A673 (cell line): ENCODE measurements at regions not wholly inside any gene's neighbourhood (a gene's known extent, or its start where the extent isn't known, plus 50 kb on each side); places are given as distances from the start of the nearest gene placed in this dataset.

Source experiments
- BruUV-seq: library from RNA; stranded (reverse); fragments of 400-500 nt; replicated peaks from 2 replicates; lab custom pipeline; 2021; lab: Mats Ljungman, UMichigan
- CTCF ChIA-PET: fragments of 300-600 bp; sonication (Branson Sonifier 250); formaldehyde crosslinking; loops from one replicate; lab custom pipeline; 2022; ENCODE audit warnings: antibody characterized with exemption; lab: Charles Lee
- POLR2A ChIA-PET: fragments of 300-600 bp; sonication (Branson Sonifier 250); formaldehyde crosslinking; loops from one replicate; lab custom pipeline; 2022; ENCODE audit warnings: antibody characterized with exemption; ENCODE audit not compliant: low non-redundant PET; lab: Charles Lee
- DNase-seq: peaks from one replicate; pipeline ENCODE4 v3.0.0-alpha.2; 2015; ENCODE audit warnings: low spot score
- H3K27ac ChIP-seq: fragments of 200-600 bp; sonication (generic); 2 replicates; pipeline ENCODE4 v1.5.1; 2016; ENCODE audit warnings: mixed run types, low read depth, mild to moderate bottlenecking, mixed read lengths, antibody characterized with exemption, low read length; ENCODE audit not compliant: poor library complexity, severe bottlenecking
- H3K27me3 ChIP-seq: fragments of 200-600 bp; sonication (generic); replicated peaks from 2 replicates; pipeline ENCODE4 v1.6.1; 2017; ENCODE audit warnings: mixed run types, low read depth, mild to moderate bottlenecking, mixed read lengths, antibody characterized with exemption, low read length; ENCODE audit not compliant: insufficient read depth, poor library complexity
- H3K36me3 ChIP-seq: fragments of 200-600 bp; sonication (generic); 2 replicates; pipeline ENCODE4 v1.6.1; 2016; ENCODE audit warnings: mixed run types, mild to moderate bottlenecking, mixed read lengths, antibody characterized with exemption, low read length; ENCODE audit not compliant: insufficient read depth, poor library complexity, severe bottlenecking
- H3K4me1 ChIP-seq: fragments of 200-600 bp; sonication (generic); 2 replicates; pipeline ENCODE4 v1.6.1; 2017; ENCODE audit warnings: mixed run types, mild to moderate bottlenecking, mixed read lengths, antibody characterized with exemption, low read length; ENCODE audit not compliant: insufficient read depth, poor library complexity, severe bottlenecking
- H3K4me3 ChIP-seq: fragments of 200-600 bp; sonication (generic); 2 replicates; pipeline ENCODE4 v1.5.1; 2016; ENCODE audit warnings: low read depth, mixed run types, mild to moderate bottlenecking, mixed read lengths, low read length; ENCODE audit not compliant: poor library complexity, severe bottlenecking
- H3K9me3 ChIP-seq: fragments of 200-600 bp; sonication (generic); 2 replicates; pipeline ENCODE4 v1.6.1; 2016; ENCODE audit warnings: mixed run types, low read depth, mild to moderate bottlenecking, mixed read lengths, antibody characterized with exemption, low read length; ENCODE audit not compliant: poor library complexity, severe bottlenecking
- EZH2 ChIP-seq: fragments of 200-600 bp; sonication (generic); IDR thresholded peaks from 2 replicates; pipeline ENCODE4 v1.6.1; 2017; ENCODE audit warnings: borderline replicate concordance, low read depth, mild to moderate bottlenecking, mixed read lengths, antibody characterized with exemption, low read length; ENCODE audit not compliant: poor library complexity, severe bottlenecking
- intact Hi-C: fragments of 100-400 bp; cut with micrococcal nuclease; formaldehyde crosslinking; loops from one replicate; pipeline ENCODE4 v1.10.0; 2022; ENCODE audit not compliant: unreplicated experiment
- TF ChIP-seq, protein P1 (sequence below): fragments of 300-800, 200-600 bp; sonication (generic); conservative IDR thresholded peaks from 2 replicates; pipeline ENCODE4 v1.5.1; 2017; ENCODE audit warnings: low read depth, mild to moderate bottlenecking, antibody characterized with exemption, low read length, moderate library complexity, mixed read lengths

DNA sequence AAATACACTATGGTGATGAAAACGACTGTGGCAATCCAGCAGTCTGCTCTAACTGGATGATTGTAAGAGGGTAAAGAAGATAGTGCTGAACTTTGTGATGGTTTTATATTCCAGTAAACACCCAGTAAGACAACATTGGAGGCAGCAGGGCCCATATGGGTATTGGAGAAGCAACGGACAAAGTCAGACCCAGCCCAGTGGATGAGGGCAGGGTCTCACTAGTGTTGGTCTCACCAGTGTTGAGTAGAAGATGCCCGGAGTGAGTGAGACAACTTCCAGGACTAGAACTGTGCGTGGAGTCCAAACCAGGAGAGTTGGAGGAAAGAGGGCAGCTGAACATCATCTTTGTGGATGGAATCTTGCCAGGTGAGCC is 71.9 kb upstream of the CELF4 start:
- H3K27me3 ChIP-seq, result no peaks in the 10 kb centered on the region
- intact Hi-C loops, result no loop called here
- no peak overlapping the region for H3K4me3 ChIP-seq
- H3K27ac ChIP-seq, result no peak overlapping the region
- H3K4me1 ChIP-seq, result no peaks in the 10 kb centered on the region
- CTCF ChIA-PET, result no interaction called here
- no TSS peak for BruUV-seq
- POLR2A ChIA-PET, result no interaction called here
- no peaks in the 10 kb centered on the region for H3K36me3 ChIP-seq
- H3K9me3 ChIP-seq, result no peaks in the 10 kb centered on the region
- no peak for DNase-seq
- TF ChIP-seq, protein P1, sequence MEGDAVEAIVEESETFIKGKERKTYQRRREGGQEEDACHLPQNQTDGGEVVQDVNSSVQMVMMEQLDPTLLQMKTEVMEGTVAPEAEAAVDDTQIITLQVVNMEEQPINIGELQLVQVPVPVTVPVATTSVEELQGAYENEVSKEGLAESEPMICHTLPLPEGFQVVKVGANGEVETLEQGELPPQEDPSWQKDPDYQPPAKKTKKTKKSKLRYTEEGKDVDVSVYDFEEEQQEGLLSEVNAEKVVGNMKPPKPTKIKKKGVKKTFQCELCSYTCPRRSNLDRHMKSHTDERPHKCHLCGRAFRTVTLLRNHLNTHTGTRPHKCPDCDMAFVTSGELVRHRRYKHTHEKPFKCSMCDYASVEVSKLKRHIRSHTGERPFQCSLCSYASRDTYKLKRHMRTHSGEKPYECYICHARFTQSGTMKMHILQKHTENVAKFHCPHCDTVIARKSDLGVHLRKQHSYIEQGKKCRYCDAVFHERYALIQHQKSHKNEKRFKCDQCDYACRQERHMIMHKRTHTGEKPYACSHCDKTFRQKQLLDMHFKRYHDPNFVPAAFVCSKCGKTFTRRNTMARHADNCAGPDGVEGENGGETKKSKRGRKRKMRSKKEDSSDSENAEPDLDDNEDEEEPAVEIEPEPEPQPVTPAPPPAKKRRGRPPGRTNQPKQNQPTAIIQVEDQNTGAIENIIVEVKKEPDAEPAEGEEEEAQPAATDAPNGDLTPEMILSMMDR, result no peak
- no peak for TF ChIP-seq EZH2

DNA sequence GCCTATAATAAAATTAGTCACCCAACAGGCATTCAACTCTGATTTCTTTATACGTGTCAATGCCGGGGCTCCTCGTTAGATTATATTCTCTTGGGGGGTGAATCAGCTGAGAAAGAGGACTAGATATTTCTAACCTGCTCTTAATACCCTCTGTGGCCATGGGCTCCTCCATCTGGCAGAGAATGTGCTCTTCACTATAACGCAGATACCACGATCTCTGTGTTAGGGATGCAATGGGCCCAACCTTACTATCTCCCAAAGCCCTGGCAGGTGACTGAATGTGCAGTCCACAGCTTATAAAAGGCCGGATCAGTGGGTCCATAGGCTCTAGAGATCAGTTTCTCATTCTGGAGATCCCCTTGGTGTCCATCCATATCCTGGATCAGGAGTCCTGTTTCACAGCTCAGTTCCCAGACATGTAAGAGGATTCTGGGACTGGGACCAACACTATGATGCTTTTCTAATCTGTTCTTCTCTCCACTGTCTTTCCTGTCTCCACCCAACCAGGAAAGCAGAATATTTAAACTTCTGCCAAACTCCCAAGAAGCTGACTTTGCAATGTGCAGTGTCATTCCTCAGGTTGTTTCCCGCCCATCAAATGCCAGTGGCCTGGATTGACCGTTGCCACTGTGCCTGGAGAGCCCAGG is 71.4 kb upstream of the CELF4 start:
- BruUV-seq, result no TSS peak
- H3K36me3 ChIP-seq, result no peaks in the 10 kb centered on the region
- CTCF ChIA-PET, result no interaction called here
- H3K27me3 ChIP-seq, result no peaks in the 10 kb centered on the region
- H3K4me1 ChIP-seq, result no peaks in the 10 kb centered on the region
- no peak overlapping the region for H3K27ac ChIP-seq
- POLR2A ChIA-PET, result no interaction called here
- no peak for DNase-seq
- no peak overlapping the region for H3K4me3 ChIP-seq
- H3K9me3 ChIP-seq, result no peaks in the 10 kb centered on the region
- TF ChIP-seq EZH2, result no peak
- TF ChIP-seq, protein P1, result no peak
- intact Hi-C loops, result no loop called here

DNA sequence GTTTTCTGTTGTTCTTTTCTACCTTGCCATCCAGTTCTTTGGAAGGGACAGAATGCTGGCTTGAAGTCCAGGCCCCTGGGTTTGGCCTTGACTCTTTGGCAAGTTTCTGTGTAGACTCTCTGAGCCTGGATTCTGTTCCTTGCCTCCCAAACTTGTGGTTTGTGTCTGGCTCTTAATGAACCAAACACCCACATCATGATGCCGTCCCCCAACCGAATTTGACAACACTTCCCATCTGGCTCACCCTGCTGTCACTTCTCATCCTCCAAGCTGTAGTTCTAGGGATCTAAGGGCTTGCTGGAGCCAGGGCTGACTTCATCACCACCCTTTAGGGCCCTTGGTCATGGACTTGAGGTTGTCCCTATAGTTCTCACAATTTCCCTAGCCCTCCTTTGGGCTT is 68.9 kb upstream of the CELF4 start:
- BruUV-seq, result no TSS peak
- Histone ChIP-seq H3K27ac (no peak overlapping the region), H3K36me3 (no peaks in the 10 kb centered on the region), H3K4me3 (no peak overlapping the region), H3K9me3 (no peaks in the 10 kb centered on the region), H3K27me3 (no peaks in the 10 kb centered on the region), H3K4me1 (no peaks in the 10 kb centered on the region)
- ChIA-PET POLR2A (no interaction called here), CTCF (no interaction called here)
- DNase-seq, result no peak
- intact Hi-C loops, result no loop called here
- no peak for TF ChIP-seq EZH2
- TF ChIP-seq, protein P1, result no peak
